HCT116 (cell line): ENCODE measurements at regions not wholly inside any gene's neighbourhood (a gene's known extent, or its start where the extent isn't known, plus 50 kb on each side); places are given as distances from the start of the nearest gene placed in this dataset.

ENCODE experiments used
- ATAC-seq: fragments of 200-7000 bp; cut with Tn5 transposase; 2 replicates; pipeline ENCODE4 v1.9.1; 2020; ENCODE audit warnings: mild to moderate bottlenecking, moderate library complexity
- BruUV-seq: library from RNA; stranded (reverse); fragments of 400-500 nt; replicated peaks from 2 replicates; lab custom pipeline; 2021; lab: Mats Ljungman, UMichigan
- CTCF ChIA-PET: fragments of 300-600 bp; sonication (Branson Sonifier 250); formaldehyde crosslinking; loops from one replicate; lab custom pipeline; 2021; ENCODE audit warnings: antibody characterized with exemption; lab: Charles Lee
- POLR2A ChIA-PET: fragments of 300-600, 350-600 bp; sonication (Branson Sonifier 250); formaldehyde crosslinking; loops from one replicate; lab custom pipeline; 2021; ENCODE audit warnings: antibody characterized with exemption; lab: Charles Lee
- RAD21 ChIA-PET, 2 experiments: fragments of 300-600 bp; sonication (Branson Sonifier 250); formaldehyde crosslinking; loops; one replicate each; lab custom pipeline; 2023; ENCODE audit warnings: low total read pairs in 2 of 2; ENCODE audit not compliant: uncharacterized antibody in 2 of 2, unreplicated experiment in 2 of 2, low non-redundant PET in 1 of 2; lab: Charles Lee
- DNase-seq: peaks from one replicate; pipeline ENCODE4 v3.0.0-alpha.2; 2010; ENCODE audit warnings: low read depth, low spot score
- H2AFZ ChIP-seq: fragments of 200-600 bp; shearing (Covaris generic), sonication (generic); 2 replicates; pipeline ENCODE4 v1.6.1; 2017; ENCODE audit warnings: low read depth, mixed run types, mixed read lengths, antibody characterized with exemption, low read length; ENCODE audit not compliant: poor library complexity, severe bottlenecking
- H3K27ac ChIP-seq: 2 replicates; pipeline ENCODE4 v1.5.1; 2012; ENCODE audit warnings: low read depth, low read length
- H3K27me3 ChIP-seq: fragments of 200-600 bp; sonication (generic); 2 replicates; pipeline ENCODE4 v1.6.1; 2016; ENCODE audit warnings: mixed run types, low read length, mixed read lengths; ENCODE audit not compliant: insufficient read depth
- H3K36me3 ChIP-seq, 2 experiments: fragments of 200-500 bp in 1 of 2; fragments of 200-600 bp in 1 of 2; sonication (Bioruptor generic) in 1 of 2; sonication (generic) in 1 of 2; 2 replicates each; pipeline versions ENCODE4 v1.5.1 to v1.6.1; 2014 to 2016; ENCODE audit warnings: low read length in 2 of 2, inconsistent platforms in 1 of 2, mixed read lengths in 1 of 2, mixed run types in 1 of 2; ENCODE audit not compliant: insufficient read depth in 2 of 2, control insufficient read depth in 1 of 2
- H3K4me1 ChIP-seq, 2 experiments: fragments of 200-600 bp in 1 of 2; sonication (generic) in 1 of 2; 2 replicates each; pipeline versions ENCODE4 v1.5.1 to v1.6.1; 2012 to 2017; ENCODE audit warnings: low read length in 2 of 2, inconsistent platforms in 1 of 2, mild to moderate bottlenecking in 1 of 2, mixed read lengths in 1 of 2, mixed run types in 1 of 2, moderate library complexity in 1 of 2; ENCODE audit not compliant: insufficient read depth in 2 of 2, control insufficient read depth in 1 of 2
- H3K4me2 ChIP-seq: fragments of 200-600 bp; sonication (generic); 2 replicates; pipeline ENCODE4 v1.6.1; 2017; ENCODE audit warnings: mixed run types, low read length, mixed read lengths
- H3K4me3 ChIP-seq, 2 experiments: fragments of 200-600 bp in 1 of 2; sonication (generic) in 1 of 2; replicated peaks in 1 of 2; 2 replicates each; pipeline ENCODE4 v1.5.1; 2011 to 2016; ENCODE audit warnings: low read length in 2 of 2, control low read depth in 1 of 2, low read depth in 1 of 2, mild to moderate bottlenecking in 1 of 2, mixed read lengths in 1 of 2, mixed run types in 1 of 2
- H3K79me2 ChIP-seq: fragments of 200-600 bp; sonication (generic); 2 replicates; pipeline ENCODE4 v1.6.1; 2017; ENCODE audit warnings: mild to moderate bottlenecking, mixed run types, low read length, moderate library complexity, mixed read lengths; ENCODE audit not compliant: insufficient read depth
- H3K9ac ChIP-seq: fragments of 200-600 bp; sonication (generic); 2 replicates; pipeline ENCODE4 v1.6.1; 2016; ENCODE audit warnings: low read length, mixed read lengths
- H3K9me2 ChIP-seq: fragments of 200-600 bp; sonication (generic), shearing (Covaris generic); 2 replicates; pipeline ENCODE4 v1.6.1; 2017; ENCODE audit warnings: mixed run types, mild to moderate bottlenecking, moderate library complexity; ENCODE audit not compliant: insufficient read depth
- H3K9me3 ChIP-seq, 2 experiments: fragments of 200-500 bp in 1 of 2; fragments of 200-600 bp in 1 of 2; sonication (Bioruptor generic) in 1 of 2; sonication (generic) in 1 of 2; 2 replicates each; pipeline ENCODE4 v1.6.1; 2014 to 2017; ENCODE audit warnings: low read length in 2 of 2, mixed read lengths in 2 of 2, inconsistent platforms in 1 of 2, low read depth in 1 of 2, mild to moderate bottlenecking in 1 of 2, mixed run types in 1 of 2, moderate library complexity in 1 of 2; ENCODE audit not compliant: control insufficient read depth in 1 of 2, insufficient read depth in 1 of 2
- H4K20me1 ChIP-seq: fragments of 200-600 bp; sonication (generic), shearing (Covaris generic); 2 replicates; pipeline ENCODE4 v1.6.1; 2017; ENCODE audit warnings: mixed run types, mild to moderate bottlenecking, moderate library complexity; ENCODE audit not compliant: insufficient read depth
- CBX3 ChIP-seq: IDR thresholded peaks from 2 replicates; pipeline ENCODE4 v1.6.1; 2012; ENCODE audit warnings: low read depth
- ELF1 ChIP-seq: IDR thresholded peaks from 2 replicates; pipeline ENCODE4 v1.6.1; 2012; ENCODE audit warnings: low read depth, borderline replicate concordance
- EZH2phosphoT487 ChIP-seq: fragments of 200-600 bp; IDR thresholded peaks from 2 replicates; pipeline ENCODE4 v1.6.1; 2018; ENCODE audit warnings: antibody characterized with exemption, borderline replicate concordance
- POLR2AphosphoS5 ChIP-seq: IDR thresholded peaks from 2 replicates; pipeline ENCODE4 v1.6.1; 2011; ENCODE audit warnings: mild to moderate bottlenecking, low read depth, low read length, moderate library complexity
- REST ChIP-seq: IDR thresholded peaks from 2 replicates; pipeline ENCODE4 v1.6.1; 2012; ENCODE audit warnings: low read depth
- SIN3A ChIP-seq: IDR thresholded peaks from 2 replicates; pipeline ENCODE4 v1.6.1; 2012; ENCODE audit warnings: low read depth
- SRF ChIP-seq: IDR thresholded peaks from 2 replicates; pipeline ENCODE4 v1.6.1; 2012; ENCODE audit warnings: low read depth
- TCF7L2 ChIP-seq: IDR thresholded peaks from 2 replicates; pipeline ENCODE4 v1.7.0; 2011; ENCODE audit warnings: borderline replicate concordance, inconsistent platforms; ENCODE audit not compliant: insufficient read depth, insufficient read length; ENCODE audit errors: extremely low read depth
- YY1 ChIP-seq: IDR thresholded peaks from 2 replicates; pipeline ENCODE4 v1.6.1; 2011; ENCODE audit warnings: low read length, low read depth, moderate library complexity, mild to moderate bottlenecking; ENCODE audit not compliant: insufficient replicate concordance; ENCODE audit errors: extremely low read depth
- ZFX ChIP-seq: fragments of 450-650 bp; IDR thresholded peaks from 2 replicates; pipeline ENCODE4 v1.6.1; 2017
- ZNF274 ChIP-seq: fragments of 200-500 bp; sonication (Bioruptor generic); IDR thresholded peaks from 2 replicates; pipeline ENCODE4 v1.6.1; 2014; ENCODE audit warnings: mild to moderate bottlenecking, low read depth, low read length, inconsistent platforms
- intact Hi-C: fragments of 100-400 bp; cut with micrococcal nuclease; formaldehyde crosslinking; loops from 2 replicates; pipeline ENCODE4 v1.10.0; 2022
- TF ChIP-seq, protein P1 (sequence below), 3 experiments: fragments of 200-600 bp in 1 of 3; sonication (generic) in 1 of 3; IDR thresholded peaks in 2 of 3; conservative IDR thresholded peaks in 1 of 3; 2 replicates each; pipeline ENCODE4 v1.5.1; 2012 to 2017; ENCODE audit warnings: low read depth in 2 of 3, low read length in 2 of 3, antibody characterized with exemption in 1 of 3, borderline replicate concordance in 1 of 3, control low read depth in 1 of 3, mild to moderate bottlenecking in 1 of 3, mixed read lengths in 1 of 3, mixed run types in 1 of 3, moderate library complexity in 1 of 3; ENCODE audit not compliant: insufficient read depth in 1 of 3

- no peaks in the 10 kb centered on the region for H3K36me3 ChIP-seq
- ChIA-PET CTCF (no interaction called here), RAD21 (no interaction called here), POLR2A (no interaction called here)
- H3K79me2 ChIP-seq = no peaks in the 10 kb centered on the region
- H3K27me3 ChIP-seq = no peaks in the 10 kb centered on the region
- no peak overlapping the region for H3K27ac ChIP-seq
- DNase-seq = no peak
- no peak for ATAC-seq
- H3K9me3 ChIP-seq = peaks cover 0 to 5% of the 10 kb centered on the region in 2 experiments; a peak in 1 of 4 replicates
- BruUV-seq = no TSS peak
- no peak overlapping the region for H3K4me2 ChIP-seq
- no peak for TF ChIP-seq CBX3
- TF ChIP-seq ELF1 = no peak
- TF ChIP-seq SRF = no peak
- TF ChIP-seq ZNF274 = no peak
- no peaks in the 10 kb centered on the region for H3K4me1 ChIP-seq
- intact Hi-C loops = no loop called here
- no peak overlapping the region for H3K9ac ChIP-seq
- H3K4me3 ChIP-seq = no peak overlapping the region
- no peaks in the 10 kb centered on the region for H3K9me2 ChIP-seq
- H4K20me1 ChIP-seq = no peaks in the 10 kb centered on the region
- H2AFZ ChIP-seq = no peak overlapping the region
These were observed 337.6 kb downstream of the PIK3C3 start for GRCh38 chr18:42292654-42293053.

GRCh38 chr18:42296192-42296591, 341.2 kb downstream of the PIK3C3 start:
- no peak overlapping the region for H3K9ac ChIP-seq
- H3K4me2 ChIP-seq = no peak overlapping the region
- no peaks in the 10 kb centered on the region for H3K79me2 ChIP-seq
- intact Hi-C loops = loop anchor here (5.0 kb wide), 2 partner anchors 1266 to 1291 kb away; no protein-coding TSS in a partner anchor
- H2AFZ ChIP-seq = no peak overlapping the region
- ATAC-seq (no peak), DNase-seq (no peak)
- H3K36me3 ChIP-seq = no peaks in the 10 kb centered on the region
- peaks cover 0 to 5% of the 10 kb centered on the region in 2 experiments; a peak in 1 of 4 replicates for H3K9me3 ChIP-seq
- H4K20me1 ChIP-seq = no peaks in the 10 kb centered on the region
- no peaks in the 10 kb centered on the region for H3K27me3 ChIP-seq
- H3K4me1 ChIP-seq = no peaks in the 10 kb centered on the region
- no TSS peak for BruUV-seq
- H3K4me3 ChIP-seq = no peak overlapping the region
- no peak for TF ChIP-seq SRF
- no peak for TF ChIP-seq POLR2AphosphoS5
- no peak for TF ChIP-seq ZFX
- TF ChIP-seq REST = no peak
- no peak for TF ChIP-seq EZH2phosphoT487
- no peak for TF ChIP-seq SIN3A
- no peak for TF ChIP-seq YY1
- TF ChIP-seq, protein P1, sequence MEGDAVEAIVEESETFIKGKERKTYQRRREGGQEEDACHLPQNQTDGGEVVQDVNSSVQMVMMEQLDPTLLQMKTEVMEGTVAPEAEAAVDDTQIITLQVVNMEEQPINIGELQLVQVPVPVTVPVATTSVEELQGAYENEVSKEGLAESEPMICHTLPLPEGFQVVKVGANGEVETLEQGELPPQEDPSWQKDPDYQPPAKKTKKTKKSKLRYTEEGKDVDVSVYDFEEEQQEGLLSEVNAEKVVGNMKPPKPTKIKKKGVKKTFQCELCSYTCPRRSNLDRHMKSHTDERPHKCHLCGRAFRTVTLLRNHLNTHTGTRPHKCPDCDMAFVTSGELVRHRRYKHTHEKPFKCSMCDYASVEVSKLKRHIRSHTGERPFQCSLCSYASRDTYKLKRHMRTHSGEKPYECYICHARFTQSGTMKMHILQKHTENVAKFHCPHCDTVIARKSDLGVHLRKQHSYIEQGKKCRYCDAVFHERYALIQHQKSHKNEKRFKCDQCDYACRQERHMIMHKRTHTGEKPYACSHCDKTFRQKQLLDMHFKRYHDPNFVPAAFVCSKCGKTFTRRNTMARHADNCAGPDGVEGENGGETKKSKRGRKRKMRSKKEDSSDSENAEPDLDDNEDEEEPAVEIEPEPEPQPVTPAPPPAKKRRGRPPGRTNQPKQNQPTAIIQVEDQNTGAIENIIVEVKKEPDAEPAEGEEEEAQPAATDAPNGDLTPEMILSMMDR (IDR thresholded peaks at IDR 0.05 in 2 of 3, conservative IDR thresholded peaks at IDR 0.05 in 1 of 3; ENCODE audit: borderline replicate concordance in 1 of 3, insufficient read depth in 1 of 3, low read depth in 2 of 3, low read length in 2 of 3) = no peak
- TF ChIP-seq TCF7L2 = no peak
- ChIA-PET CTCF (no interaction called here), RAD21 (no interaction called here), POLR2A (no interaction called here)
- H3K9me2 ChIP-seq = no peaks in the 10 kb centered on the region
- no peak overlapping the region for H3K27ac ChIP-seq
